ENCODE measurements at regions not wholly inside any gene's neighbourhood (a gene's known extent, or its start where the extent isn't known, plus 50 kb on each side); places are given as distances from the start of the nearest gene placed in this dataset.

DNA sequence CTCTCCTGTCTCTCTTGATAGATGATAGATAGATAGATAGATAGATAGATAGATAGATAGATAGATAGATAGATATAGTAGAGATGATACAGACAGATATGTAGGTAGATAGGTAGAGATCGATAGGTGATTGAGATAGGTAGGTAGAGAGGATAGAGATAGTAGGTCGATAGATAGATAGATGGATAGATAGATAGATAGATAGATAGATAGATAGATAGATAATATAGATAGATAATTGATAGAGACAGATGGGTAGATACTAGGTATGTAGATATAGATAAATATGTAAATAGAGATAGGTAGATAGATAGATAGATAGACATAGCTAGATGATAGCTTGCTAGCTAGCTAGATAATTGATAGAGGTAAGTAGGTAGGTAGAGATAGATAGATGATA, 1154.2 kb upstream of the AUTS2 start:
- no peak overlapping the region for H3K4me3 ChIP-seq (ENCODE audit: low read depth, low read length)
- TF ChIP-seq, protein P1, sequence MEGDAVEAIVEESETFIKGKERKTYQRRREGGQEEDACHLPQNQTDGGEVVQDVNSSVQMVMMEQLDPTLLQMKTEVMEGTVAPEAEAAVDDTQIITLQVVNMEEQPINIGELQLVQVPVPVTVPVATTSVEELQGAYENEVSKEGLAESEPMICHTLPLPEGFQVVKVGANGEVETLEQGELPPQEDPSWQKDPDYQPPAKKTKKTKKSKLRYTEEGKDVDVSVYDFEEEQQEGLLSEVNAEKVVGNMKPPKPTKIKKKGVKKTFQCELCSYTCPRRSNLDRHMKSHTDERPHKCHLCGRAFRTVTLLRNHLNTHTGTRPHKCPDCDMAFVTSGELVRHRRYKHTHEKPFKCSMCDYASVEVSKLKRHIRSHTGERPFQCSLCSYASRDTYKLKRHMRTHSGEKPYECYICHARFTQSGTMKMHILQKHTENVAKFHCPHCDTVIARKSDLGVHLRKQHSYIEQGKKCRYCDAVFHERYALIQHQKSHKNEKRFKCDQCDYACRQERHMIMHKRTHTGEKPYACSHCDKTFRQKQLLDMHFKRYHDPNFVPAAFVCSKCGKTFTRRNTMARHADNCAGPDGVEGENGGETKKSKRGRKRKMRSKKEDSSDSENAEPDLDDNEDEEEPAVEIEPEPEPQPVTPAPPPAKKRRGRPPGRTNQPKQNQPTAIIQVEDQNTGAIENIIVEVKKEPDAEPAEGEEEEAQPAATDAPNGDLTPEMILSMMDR (IDR thresholded peaks at IDR 0.05; ENCODE audit: insufficient read depth, low read depth, low read length, missing control alignments), result no peak
- no peak for DNase-seq (ENCODE audit: low read depth)

DNA sequence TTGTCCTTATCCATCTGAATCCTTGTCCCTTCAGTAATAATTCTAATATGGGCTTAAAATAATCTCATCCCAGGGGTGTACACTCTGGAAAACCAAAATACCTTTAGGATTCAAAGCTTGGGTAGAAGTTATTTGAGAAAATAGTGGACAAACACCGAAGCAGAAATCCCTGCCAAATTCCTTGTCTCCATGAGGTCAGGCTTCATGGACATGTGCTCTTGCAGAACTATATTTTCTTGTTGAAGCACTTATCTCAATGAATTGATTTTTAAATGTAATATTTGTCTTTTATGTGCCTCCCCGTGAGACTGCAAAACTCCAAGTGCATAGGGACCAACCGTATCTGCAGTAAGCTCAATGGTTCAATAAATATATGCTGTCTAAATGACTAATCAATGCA, 1153.3 kb upstream of the AUTS2 start:
- H3K4me3 ChIP-seq (ENCODE audit: low read depth, low read length), result no peak overlapping the region
- DNase-seq (ENCODE audit: low read depth), result no peak
- TF ChIP-seq, protein P1 (IDR thresholded peaks at IDR 0.05; ENCODE audit: insufficient read depth, low read depth, low read length, missing control alignments), result no peak

DNA sequence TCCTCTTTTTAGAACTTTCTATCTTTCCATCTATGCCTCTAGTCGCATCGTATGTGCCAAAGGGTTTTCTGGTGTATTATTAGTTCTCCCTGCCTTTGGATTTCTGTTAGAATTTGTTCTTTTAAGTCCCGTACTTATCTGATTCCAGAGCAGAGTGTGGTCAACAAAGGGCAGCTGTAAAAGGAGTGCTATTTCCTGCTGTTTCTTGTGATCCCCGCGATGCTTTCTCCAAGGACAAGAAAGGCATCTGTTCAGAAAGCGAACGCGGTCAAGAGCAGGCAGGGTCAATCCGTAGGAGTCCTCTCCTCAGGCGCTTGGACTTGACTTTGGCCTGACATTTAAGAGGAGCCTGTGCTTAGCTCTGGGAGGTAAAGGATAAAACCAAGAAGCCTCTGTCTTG, 1152.1 kb upstream of the AUTS2 start:
- no peak overlapping the region for H3K4me3 ChIP-seq (ENCODE audit: low read depth, low read length)
- no peak for DNase-seq (ENCODE audit: low read depth)
- TF ChIP-seq, protein P1 (IDR thresholded peaks at IDR 0.05; ENCODE audit: insufficient read depth, low read depth, low read length, missing control alignments), result no peak

DNA sequence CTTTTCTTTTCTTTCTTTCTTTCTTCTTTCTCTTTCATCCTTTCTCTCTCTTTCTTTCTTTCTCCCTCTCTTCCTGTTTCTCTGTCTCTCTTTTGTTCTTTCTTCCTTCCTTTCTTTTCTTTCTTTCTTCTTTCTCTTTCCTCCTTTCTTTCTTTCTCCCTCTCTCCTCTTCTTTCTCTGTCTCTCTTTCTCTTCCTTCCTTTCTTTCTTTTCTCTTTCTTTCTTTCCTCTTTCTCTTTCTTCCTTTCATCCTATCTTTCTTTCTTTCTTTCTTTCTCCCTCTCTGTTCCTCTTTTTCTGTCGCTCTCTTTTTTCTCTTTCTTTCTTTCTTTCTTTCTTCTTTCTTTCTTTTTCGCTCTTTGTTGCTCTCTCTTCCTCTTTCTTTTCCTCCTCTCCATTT, 1149.2 kb upstream of the AUTS2 start:
- TF ChIP-seq, protein P1 (IDR thresholded peaks at IDR 0.05; ENCODE audit: insufficient read depth, low read depth, low read length, missing control alignments), result no peak
- no peak for DNase-seq (ENCODE audit: low read depth)
- no peak overlapping the region for H3K4me3 ChIP-seq (ENCODE audit: low read depth, low read length)

DNA sequence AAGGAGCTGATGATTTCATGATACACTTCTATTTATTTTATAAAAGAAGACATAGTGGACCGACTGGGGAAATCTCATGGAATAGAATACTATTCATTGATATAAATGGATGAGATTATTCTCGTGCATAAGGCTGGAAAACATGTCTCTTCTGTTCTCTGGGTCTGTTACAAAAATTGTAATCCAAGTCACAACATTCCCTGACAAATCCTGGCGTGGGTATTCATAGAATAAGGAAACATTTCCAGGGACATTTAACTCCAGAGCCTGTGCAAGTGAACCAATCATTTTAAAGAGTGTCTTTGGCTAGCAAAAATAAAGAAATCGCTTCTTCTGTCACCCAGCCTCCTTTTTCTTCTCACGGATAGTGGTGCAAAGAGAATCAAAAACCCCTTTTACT, 1148.5 kb upstream of the AUTS2 start:
- H3K4me3 ChIP-seq (ENCODE audit: low read depth, low read length), result no peak overlapping the region
- TF ChIP-seq, protein P1 (IDR thresholded peaks at IDR 0.05; ENCODE audit: insufficient read depth, low read depth, low read length, missing control alignments), result no peak
- no peak for DNase-seq (ENCODE audit: low read depth)

DNA sequence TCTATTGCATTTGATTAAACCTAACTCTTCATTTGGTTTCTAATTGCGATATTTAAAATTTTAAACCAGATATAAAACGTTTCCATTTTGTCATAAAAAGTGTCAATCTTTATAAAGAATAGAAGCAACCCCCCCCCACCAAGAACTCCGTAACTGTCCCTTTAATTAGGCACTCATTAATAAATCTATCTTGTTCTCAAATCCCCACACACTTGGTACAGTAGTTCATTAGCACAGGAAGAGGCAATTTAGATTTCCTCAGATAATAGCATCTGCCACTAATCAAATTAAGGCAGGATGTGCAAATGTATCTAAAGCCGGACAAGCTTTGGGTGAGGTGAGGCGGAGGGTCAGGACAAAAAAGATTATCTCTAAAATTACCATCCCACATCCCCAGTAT, 1143.3 kb upstream of the AUTS2 start:
- DNase-seq (ENCODE audit: low read depth), result no peak
- no peak overlapping the region for H3K4me3 ChIP-seq (ENCODE audit: low read depth, low read length)
- TF ChIP-seq, protein P1 (IDR thresholded peaks at IDR 0.05; ENCODE audit: insufficient read depth, low read depth, low read length, missing control alignments), result no peak

DNA sequence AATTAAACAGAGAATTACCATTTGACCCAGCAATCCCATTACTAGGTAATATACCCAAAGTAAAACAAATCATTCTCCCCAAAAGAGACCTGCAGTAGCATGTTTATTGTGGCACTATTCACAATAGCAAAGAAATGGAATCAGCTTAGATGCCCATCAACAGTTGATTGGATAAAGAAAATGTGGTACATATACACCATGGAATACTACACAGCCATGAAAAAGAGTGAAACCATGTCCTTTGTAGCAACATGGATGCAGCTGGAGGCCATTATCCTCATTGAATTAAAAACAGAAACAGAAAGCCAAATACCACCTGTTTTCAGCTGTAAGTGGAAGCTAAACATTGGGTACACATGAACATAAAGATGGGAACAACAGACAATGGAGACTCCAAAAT, 1141.8 kb upstream of the AUTS2 start:
- TF ChIP-seq, protein P1 (IDR thresholded peaks at IDR 0.05; ENCODE audit: insufficient read depth, low read depth, low read length, missing control alignments), result no peak
- H3K4me3 ChIP-seq (ENCODE audit: low read depth, low read length), result no peak overlapping the region
- DNase-seq (ENCODE audit: low read depth), result no peak

Data from GM12865 (cell line).